Epithelial cell of prostate (primary cell): ENCODE measurements at regions not wholly inside any gene's neighbourhood (a gene's known extent, or its start where the extent isn't known, plus 50 kb on each side); places are given as distances from the start of the nearest gene placed in this dataset.

ENCODE experiments used
- DNase-seq: peaks from one replicate; pipeline ENCODE4 v3.0.0-alpha.2; 2011; ENCODE audit warnings: low read depth, low spot score
- H3K27ac ChIP-seq: fragments of 450-650 bp; 2 replicates; pipeline ENCODE4 v1.5.1; 2017; ENCODE audit warnings: mild to moderate bottlenecking

- no peak for DNase-seq
- H3K27ac ChIP-seq = no peak overlapping the region
Observed at GRCh38 chr1:62370594-62370993, 51.4 kb upstream of the KANK4 start.

DNA sequence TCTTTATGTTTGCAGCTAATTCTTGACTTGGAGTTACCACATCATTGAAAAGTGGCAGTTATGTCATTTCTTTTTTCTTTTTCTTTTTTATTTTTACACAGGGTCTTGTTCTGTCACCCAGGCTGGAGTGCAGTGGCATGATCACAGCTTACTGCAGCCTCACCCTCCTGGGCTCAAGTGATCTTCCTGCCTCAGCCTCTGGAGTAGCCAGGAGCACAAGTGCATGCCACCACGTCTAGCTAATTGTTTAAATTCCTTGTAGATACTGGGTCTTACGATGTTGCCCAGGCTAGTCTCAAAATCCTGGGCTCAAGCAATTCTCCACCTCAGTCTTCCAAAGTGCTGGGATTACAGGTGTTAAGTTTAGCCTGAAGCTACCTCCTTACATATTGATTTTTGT lies 52.1 kb upstream of the KANK4 start:
- no peak for DNase-seq
- H3K27ac ChIP-seq = no peak overlapping the region

DNA sequence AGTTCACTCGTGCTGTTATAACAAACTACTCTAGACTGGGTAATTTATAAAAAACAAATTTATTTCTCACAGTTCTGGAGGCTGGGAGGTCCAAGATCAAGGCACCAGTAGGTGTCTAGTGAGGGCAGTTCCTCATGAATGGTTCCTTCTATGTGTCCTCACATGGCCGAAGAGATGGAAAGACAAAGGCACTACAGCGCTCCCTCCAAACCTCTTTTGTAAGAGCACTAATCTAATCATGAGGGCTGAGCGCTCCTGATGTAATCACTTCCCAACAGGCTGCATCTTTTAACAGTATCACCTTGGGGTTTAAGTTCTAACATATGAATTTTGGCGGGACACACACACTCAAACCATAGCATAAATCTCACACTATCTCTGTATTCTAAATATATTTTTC lies 54.0 kb upstream of the KANK4 start:
- no peak for DNase-seq
- H3K27ac ChIP-seq = no peak overlapping the region

DNA sequence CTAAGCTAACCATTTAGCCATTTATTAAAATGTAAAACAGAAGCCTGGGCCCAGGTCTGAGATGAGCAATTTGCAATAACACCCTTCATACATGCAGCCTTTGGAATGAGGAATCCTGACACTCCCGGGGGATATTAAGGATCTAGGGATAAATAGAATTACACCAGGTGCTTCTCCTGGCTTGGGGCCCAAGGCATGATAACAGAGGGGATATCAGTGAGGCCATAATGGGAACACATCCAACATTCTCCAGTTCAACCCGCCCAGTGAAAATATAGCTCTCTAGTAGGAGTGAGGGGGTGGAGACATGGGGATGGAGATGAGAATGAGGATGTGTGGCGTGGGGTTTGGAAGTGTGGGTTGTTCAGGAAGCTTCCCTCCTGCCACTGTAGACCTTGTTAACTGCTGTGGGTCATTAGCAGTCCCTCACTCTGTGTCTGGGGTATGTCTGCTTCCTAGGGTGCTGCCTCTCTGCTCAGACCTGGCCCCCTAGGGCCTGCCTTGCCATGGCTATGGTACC lies 57.9 kb upstream of the KANK4 start:
- H3K27ac ChIP-seq = no peak overlapping the region
- DNase-seq = no peak

DNA sequence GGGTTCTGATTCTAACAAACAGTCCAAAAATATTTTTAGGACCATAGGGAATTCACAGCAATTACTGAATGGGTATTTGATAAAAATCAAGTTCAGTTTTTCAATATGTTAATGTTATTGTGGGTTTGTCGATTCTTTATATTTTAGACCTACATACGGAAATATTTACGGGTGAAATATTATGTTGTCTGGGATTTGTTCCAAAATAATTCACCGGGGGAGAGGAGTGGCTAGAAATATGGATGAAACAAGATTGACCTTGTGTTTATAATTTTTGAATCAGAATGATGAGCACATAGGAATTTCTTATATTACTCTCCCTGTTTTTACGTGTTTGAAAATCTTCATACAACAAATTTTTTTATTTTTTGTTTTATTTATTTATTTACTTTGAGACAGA lies 56.7 kb upstream of the USP1 start:
- DNase-seq = no peak
- no peak overlapping the region for H3K27ac ChIP-seq

DNA sequence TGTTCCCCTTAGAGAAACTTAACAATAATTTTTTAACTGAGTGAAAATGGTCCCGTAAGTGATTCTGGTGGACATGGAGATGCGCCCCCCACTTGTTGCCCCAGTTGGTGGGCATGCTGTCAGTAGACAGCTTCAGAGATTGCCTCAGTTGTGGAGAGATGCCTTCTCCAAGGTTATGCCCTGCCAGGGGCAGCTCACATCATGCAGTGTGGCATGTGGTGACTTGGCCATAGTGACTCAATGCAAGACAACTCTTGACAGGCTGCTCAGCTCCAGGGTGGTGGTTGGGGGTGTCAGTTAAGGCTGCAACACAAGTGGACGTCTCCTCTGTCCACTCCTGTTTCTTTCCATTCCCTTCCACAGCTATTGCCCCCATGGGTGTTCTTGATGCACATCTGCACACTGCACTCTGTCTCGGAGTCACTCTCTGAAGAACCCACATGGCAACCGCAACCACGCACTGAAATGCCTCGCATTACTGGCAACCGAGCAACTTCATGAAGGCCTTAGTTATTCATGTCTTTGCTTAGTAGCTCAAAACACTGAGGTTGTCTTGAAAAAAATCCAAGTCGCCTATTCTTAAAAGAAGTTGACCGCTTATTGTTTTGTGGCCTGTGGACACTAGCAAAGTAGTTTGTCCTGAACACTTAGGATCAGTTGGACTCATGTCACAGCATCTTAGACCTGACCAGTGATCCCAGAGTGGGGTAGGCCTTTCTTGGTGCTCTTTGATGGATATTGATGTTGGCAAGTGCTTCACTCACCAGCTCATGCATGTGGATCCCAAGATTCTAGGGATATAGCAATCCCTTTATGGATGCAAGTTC lies 54.8 kb upstream of the USP1 start:
- peak; percentile 22 for DNase-seq

DNA sequence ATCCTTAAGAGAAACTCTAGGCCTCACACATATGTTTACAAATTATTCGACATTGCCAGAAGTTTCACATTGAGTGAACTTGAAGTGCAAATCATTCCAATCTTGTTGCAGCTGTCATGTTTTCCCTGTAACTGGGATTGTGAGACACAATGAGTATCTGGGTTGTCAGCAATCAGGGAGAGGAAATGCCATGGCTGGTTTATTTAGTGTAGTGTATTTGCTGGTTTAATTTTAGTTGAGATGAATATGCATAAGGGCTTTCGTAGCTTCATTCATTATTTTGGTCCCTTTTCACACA lies 54.2 kb upstream of the USP1 start:
- DNase-seq = no peak
- no peak overlapping the region for H3K27ac ChIP-seq

More for the DNA sequence above, 54.8 kb upstream of the USP1 start:
- H3K27ac ChIP-seq = no peak overlapping the region

- peak; percentile 52 for DNase-seq
- peak overlapping the region; percentile 11 for H3K27ac ChIP-seq
Observed at GRCh38 chr1:62384276-62385005, 52.4 kb upstream of the USP1 start.

DNA sequence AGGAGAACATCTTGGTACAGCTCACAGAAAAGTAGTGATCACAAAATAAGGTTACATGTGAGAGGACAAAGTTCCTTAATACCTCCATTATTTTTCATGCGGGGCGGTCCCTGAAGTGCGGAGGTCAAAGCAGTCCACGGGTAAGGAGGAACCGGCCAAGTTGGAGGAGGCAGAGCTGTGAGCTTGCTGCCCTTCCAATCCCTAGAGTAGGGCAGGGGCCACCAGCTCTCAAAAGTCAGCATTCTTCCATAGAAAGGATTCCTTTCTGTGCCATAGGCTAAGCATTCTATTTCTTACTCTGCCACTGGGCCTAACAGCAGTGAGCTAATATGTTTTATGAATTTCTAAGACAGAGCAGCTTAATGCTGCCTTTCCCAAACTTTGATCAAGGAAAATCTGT lies 50.9 kb upstream of the USP1 start:
- no peak for DNase-seq
- no peak overlapping the region for H3K27ac ChIP-seq

DNA sequence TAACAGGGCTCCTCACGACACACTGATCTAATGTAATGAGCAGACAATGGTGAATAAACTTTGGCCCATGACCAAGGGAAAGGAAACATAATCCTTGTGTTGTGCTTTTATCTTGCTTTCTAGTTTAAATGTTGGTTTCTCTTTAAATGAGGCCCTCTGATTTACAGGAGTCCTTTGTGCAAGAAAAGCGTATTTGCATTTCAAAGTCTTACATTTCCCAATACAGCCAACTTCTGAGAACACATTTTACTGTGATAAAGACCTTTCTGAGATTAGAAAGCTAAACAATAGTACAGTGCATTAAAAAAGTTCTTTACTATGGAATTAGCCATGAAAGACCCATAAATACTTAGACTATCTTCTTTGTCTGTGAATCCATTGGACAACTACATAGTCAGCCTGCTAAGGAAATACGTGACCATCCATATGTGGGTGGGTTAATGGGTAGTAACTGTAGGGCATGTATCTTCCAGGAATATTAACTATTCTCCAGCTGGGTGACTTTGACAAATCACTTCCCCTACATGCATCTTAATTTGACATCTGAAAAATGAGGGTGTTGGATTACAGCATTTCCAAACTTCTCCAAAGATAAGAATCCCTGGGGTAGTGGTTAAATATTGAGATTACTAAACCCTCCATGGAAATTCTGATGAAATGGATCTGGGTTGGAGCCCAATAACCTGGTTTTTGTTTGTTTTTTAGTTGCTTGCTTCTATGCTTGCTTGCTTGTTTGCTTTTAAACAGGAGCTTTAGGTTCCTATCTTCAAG lies 50.3 kb upstream of the USP1 start:
- H3K27ac ChIP-seq = no peak overlapping the region
- DNase-seq = no peak
